ENCODE measurements at regions not wholly inside any gene's neighbourhood (a gene's known extent, or its start where the extent isn't known, plus 50 kb on each side); places are given as distances from the start of the nearest gene placed in this dataset.

- TF ChIP-seq, protein P1, sequence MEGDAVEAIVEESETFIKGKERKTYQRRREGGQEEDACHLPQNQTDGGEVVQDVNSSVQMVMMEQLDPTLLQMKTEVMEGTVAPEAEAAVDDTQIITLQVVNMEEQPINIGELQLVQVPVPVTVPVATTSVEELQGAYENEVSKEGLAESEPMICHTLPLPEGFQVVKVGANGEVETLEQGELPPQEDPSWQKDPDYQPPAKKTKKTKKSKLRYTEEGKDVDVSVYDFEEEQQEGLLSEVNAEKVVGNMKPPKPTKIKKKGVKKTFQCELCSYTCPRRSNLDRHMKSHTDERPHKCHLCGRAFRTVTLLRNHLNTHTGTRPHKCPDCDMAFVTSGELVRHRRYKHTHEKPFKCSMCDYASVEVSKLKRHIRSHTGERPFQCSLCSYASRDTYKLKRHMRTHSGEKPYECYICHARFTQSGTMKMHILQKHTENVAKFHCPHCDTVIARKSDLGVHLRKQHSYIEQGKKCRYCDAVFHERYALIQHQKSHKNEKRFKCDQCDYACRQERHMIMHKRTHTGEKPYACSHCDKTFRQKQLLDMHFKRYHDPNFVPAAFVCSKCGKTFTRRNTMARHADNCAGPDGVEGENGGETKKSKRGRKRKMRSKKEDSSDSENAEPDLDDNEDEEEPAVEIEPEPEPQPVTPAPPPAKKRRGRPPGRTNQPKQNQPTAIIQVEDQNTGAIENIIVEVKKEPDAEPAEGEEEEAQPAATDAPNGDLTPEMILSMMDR (IDR thresholded peaks at IDR 0.05) = no peak
- no peak for TF ChIP-seq POLR2A (IDR thresholded peaks at IDR 0.05)
These were observed 271.6 kb downstream of the ABCC12 start for GRCh38 chr16:47884116-47884725.
